A549 (cell line): ENCODE measurements at regions not wholly inside any gene's neighbourhood (a gene's known extent, or its start where the extent isn't known, plus 50 kb on each side); places are given as distances from the start of the nearest gene placed in this dataset.

Experiments used
- CTCF ChIP-seq: fragments of >200 bp; sonication (Bioruptor Twin); formaldehyde crosslinking; IDR thresholded peaks from 3 replicates; pipeline ENCODE4 v1.5.1; 2016
- HOXB13 ChIP-seq: fragments of 250-450 bp; sonication (Bioruptor Pico); IDR thresholded peaks from 2 replicates; pipeline ENCODE4 v1.5.0; 2020; ENCODE audit warnings: low read depth, mild to moderate bottlenecking, moderate library complexity
- PHF8 ChIP-seq: fragments of 200-600 bp; sonication (generic); IDR thresholded peaks from 2 replicates; pipeline ENCODE4 v1.6.1; 2016; ENCODE audit warnings: low read depth, mild to moderate bottlenecking, antibody characterized with exemption, moderate library complexity, borderline replicate concordance
- POLR2A ChIP-seq: IDR thresholded peaks from 2 replicates; pipeline ENCODE4 v1.6.1; 2012; ENCODE audit warnings: mild to moderate bottlenecking, low read length

GRCh38 chr4:3911252-3911856 lies 145.2 kb downstream of the ADRA2C start:
- TF ChIP-seq CTCF (no peak), PHF8 (no peak), POLR2A (no peak), HOXB13 (no peak)
